HG03060 (cell line): ENCODE measurements at regions not wholly inside any gene's neighbourhood (a gene's known extent, or its start where the extent isn't known, plus 50 kb on each side); places are given as distances from the start of the nearest gene placed in this dataset.

ENCODE experiments used
- ATAC-seq: cut with Tn5 transposase; IDR thresholded peaks from one replicate; pipeline ENCODE4 v1.9.1; 2021; ENCODE audit warnings: low read depth, moderate number of reproducible peaks; ENCODE audit not compliant: unreplicated experiment

GRCh38 chr13:107770541-107770940 is 444.8 kb downstream of the LIG4 start:
- no peak for ATAC-seq

DNA sequence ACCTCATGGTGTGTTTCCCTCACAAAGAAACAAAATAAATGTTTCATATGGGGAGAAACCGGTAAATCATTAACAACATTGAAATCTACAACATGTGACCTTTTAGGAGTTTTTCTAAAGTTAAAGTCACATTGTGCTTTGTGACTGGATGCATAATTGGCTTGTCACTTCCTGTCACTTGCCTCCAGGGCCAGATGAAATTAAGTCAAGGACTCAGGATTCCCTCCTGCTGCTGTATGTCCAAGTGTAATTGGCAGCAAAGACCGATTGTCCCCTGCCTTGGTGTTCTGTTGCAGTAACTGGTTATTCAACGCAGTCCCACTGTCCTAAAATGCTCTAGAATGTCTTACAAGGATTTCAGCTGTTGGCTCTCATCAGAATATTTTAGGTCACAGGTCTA is 448.2 kb downstream of the LIG4 start:
- no peak for ATAC-seq

DNA sequence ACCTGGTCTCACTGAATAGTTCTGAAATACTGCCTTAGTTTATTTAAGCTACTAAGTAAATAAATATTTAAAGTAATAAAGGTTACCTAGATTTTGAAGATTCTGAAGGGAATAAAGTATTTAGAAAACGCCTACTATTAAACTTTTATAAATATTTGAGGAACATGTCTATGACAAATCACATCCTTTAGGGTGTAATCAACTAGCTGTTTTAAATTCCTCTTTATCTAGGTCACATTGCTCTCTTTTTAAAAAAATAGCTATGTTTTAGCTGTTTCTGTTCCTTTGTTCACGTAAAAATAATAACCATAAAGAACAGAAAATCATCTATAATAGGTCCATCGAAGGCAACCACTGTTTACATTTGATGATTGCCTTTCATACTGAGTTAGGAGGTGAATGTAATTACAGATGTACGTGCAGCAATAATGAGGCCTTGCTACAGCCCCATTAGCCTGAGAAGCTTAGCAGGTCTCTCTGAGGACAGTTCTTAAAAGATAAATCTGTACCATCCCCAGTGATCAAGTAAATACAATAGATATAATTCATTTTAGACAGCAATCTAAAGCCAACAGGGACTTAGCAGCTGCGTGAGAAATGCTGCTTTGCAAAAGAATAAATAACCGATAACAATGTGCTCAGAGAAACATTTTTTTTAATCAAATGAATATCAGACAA is 449.5 kb downstream of the LIG4 start:
- no peak for ATAC-seq

GRCh38 chr13:107764046-107764445 is 451.3 kb downstream of the LIG4 start:
- ATAC-seq: no peak

DNA sequence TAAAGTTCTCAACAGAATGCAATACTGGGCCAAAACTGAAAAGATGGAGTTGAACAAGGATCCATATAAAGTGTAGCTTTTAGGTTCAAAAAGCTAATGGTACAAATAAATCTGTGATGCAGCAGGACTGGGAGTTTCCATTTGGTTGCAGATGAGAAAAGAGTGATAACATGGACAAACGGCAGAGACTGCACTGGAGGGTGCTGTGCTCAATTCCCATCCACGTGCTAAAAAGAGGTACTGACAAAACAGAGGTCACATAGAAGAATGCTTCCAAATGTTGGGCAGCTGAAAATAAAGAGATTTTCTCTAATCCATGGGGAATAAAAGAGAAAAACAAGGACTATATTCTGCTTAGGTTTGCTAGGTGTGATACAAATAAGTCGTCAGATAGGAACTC is 461.6 kb downstream of the LIG4 start:
- no peak for ATAC-seq

DNA sequence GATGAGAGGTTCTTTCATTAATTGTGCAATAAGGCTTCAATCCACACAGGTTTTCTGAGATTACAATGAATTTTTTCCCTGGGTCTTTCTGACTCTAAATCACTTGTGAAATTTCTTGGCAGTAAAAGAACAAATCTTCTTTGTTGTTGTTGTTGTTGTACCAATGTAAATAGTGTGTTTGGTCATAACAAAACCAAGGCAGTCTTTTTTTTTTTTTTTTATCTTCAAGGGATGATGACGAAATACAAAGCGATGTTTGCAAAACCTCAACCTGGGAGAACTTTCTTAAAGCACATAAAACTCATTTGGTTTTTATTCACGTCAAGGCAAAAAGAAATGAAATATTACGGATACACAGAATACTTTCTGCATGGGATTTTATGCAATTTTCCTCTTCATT is 462.0 kb downstream of the LIG4 start:
- ATAC-seq: no peak

DNA sequence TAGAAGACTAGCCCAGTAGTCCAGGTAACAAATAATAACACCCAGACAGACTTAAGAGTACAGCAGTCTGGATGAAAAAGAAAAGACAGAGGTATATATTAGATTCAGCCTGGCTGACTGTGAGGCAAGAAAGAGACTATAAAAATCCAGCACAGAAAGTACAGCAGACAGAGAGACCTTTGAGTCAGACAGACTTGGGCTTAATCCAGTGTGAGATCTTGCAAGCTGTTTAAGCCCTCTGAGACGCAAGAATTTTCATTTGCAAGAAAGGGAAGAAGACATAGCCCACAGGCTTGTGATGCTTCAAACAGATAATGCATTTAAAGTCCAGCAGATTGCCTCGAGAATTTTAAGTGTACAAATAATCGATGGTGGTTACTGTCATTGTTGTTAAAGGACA is 471.4 kb downstream of the LIG4 start:
- no peak for ATAC-seq

GRCh38 chr13:107743526-107743925 is 471.8 kb downstream of the LIG4 start:
- ATAC-seq: no peak

- ATAC-seq: no peak
Measured at GRCh38 chr13:107743100-107743499, 472.2 kb downstream of the LIG4 start.

DNA sequence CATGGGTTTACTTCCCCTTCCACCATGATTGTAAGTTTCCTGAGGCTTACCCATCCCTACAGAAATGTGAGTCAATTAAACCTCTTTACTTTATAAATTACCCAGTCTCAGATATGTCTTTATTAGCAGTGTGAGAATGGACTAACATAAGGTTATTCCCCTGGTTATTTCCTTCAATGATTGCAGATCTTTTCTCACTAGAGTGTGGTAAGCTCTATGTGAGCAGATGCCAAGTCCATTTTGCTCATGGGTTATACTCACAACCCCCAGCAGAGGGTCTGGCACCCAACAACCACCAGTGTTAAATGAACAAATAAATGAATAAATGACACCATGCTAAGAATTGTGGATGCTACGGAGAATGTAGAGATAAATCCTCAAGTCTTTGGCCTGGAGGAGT is 472.8 kb downstream of the LIG4 start:
- ATAC-seq: no peak

GRCh38 chr13:107738004-107738403 is 477.3 kb downstream of the LIG4 start:
- no peak for ATAC-seq

DNA sequence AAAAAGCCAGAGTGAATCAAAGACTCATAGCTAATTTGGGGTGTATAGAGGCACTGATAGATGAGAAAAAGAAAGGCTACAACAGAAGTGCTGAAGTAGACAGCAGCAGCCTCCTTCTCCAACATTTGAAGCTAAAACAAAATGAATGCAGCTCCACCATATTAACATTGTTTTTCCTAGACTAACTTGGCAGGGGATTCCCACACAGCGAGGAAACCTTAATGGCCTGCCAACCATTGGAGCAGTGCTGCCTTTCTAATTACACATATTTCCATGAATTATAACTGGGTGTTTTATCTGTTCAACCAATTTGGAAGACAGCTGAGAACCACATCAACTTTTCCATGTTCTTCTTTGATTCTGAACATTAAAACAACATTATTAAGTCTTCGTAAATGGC is 478.6 kb downstream of the LIG4 start:
- no peak for ATAC-seq

GRCh38 chr13:107736170-107736569 is 479.2 kb downstream of the LIG4 start:
- no peak for ATAC-seq

- ATAC-seq: no peak
Measured at GRCh38 chr13:107734891-107735625, 480.3 kb downstream of the LIG4 start.

GRCh38 chr13:107733276-107733675 is 482.1 kb downstream of the LIG4 start:
- ATAC-seq: no peak

GRCh38 chr13:107730813-107731212 is 484.5 kb downstream of the LIG4 start:
- ATAC-seq: no peak

- no peak for ATAC-seq
Measured at GRCh38 chr13:107721125-107721869, 494.0 kb downstream of the LIG4 start.

- ATAC-seq: no peak
Measured at GRCh38 chr13:107716741-107717140, 498.6 kb downstream of the LIG4 start.

- ATAC-seq: no peak
Measured at GRCh38 chr13:107716241-107716640, 499.1 kb downstream of the LIG4 start.

GRCh38 chr13:107715496-107715895 is 499.8 kb downstream of the LIG4 start:
- no peak for ATAC-seq

- no peak for ATAC-seq
Measured at GRCh38 chr13:107713314-107713713, 502.0 kb downstream of the LIG4 start.
